ENCODE measurements at regions not wholly inside any gene's neighbourhood (a gene's known extent, or its start where the extent isn't known, plus 50 kb on each side); places are given as distances from the start of the nearest gene placed in this dataset.
A peak's percentile ranks its signal among the peaks of the same experiment; 100 is the strongest.

DNA sequence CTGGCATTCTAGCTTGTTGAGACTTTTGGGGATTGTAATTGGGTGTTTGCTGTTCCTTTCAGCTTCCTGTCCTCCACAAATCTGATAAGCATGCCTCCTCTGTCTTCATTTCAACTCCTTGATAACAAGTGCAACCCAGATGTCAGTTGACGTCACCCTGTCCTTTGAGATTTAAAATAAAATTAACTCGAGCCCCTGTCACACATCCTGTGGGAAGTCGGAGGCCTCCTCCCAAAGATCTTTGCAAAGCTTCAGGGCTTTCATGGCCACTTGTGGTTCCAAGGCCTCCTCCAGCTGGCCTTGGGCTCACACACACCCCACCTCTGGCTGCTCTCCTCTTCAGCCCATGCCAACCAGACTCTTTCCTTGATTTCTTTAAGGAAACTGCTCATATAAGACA lies 69.9 kb upstream of the ITGA6 start:
- H3K36me3 ChIP-seq (ENCODE audit: low read depth): no peaks in the 10 kb centered on the region
- H3K4me1 ChIP-seq (ENCODE audit: low read depth): peaks cover 8% of the 10 kb centered on the region
- H3K4me3 ChIP-seq: no peak overlapping the region
- TF ChIP-seq, protein P1, sequence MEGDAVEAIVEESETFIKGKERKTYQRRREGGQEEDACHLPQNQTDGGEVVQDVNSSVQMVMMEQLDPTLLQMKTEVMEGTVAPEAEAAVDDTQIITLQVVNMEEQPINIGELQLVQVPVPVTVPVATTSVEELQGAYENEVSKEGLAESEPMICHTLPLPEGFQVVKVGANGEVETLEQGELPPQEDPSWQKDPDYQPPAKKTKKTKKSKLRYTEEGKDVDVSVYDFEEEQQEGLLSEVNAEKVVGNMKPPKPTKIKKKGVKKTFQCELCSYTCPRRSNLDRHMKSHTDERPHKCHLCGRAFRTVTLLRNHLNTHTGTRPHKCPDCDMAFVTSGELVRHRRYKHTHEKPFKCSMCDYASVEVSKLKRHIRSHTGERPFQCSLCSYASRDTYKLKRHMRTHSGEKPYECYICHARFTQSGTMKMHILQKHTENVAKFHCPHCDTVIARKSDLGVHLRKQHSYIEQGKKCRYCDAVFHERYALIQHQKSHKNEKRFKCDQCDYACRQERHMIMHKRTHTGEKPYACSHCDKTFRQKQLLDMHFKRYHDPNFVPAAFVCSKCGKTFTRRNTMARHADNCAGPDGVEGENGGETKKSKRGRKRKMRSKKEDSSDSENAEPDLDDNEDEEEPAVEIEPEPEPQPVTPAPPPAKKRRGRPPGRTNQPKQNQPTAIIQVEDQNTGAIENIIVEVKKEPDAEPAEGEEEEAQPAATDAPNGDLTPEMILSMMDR (IDR thresholded peaks at IDR 0.05): no peak
- no peaks in the 10 kb centered on the region for H3K9me3 ChIP-seq
- intact Hi-C loops (cut with DNase I, micrococcal nuclease): no loop called here
- ATAC-seq: no peak
- DNase-seq: no peak

- intact Hi-C loops (cut with DNase I, micrococcal nuclease): no loop called here
- no peaks in the 10 kb centered on the region for H3K36me3 ChIP-seq (ENCODE audit: low read depth)
- H3K4me3 ChIP-seq: no peak overlapping the region
- DNase-seq (peak in 1 of 3 donors; percentile 30), ATAC-seq (peak; percentile 54)
- no peaks in the 10 kb centered on the region for H3K9me3 ChIP-seq
- TF ChIP-seq, protein P1 (IDR thresholded peaks at IDR 0.05): no peak
- H3K4me1 ChIP-seq (ENCODE audit: low read depth): peaks cover 8% of the 10 kb centered on the region
Observed at GRCh38 chr2:172358691-172359556, 68.5 kb upstream of the ITGA6 start.

DNA sequence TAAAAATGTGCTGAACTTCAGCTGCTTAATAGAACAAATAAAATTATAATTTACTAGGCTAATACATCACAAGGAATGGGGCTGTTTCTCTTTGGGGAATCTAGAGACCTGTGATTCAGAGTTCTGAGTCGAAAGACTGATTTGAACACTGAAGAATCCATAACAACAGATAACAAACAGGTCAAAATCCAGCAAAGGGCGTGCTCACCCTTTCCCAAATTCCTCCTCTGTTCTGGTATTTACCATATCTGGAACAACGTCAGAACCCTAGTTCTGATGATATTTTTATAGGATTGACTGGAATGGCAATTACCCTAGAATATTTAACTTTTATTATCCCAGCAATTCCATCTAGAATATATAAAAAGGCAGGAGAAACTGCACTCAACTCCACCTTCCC lies 66.0 kb upstream of the ITGA6 start:
- Histone ChIP-seq H3K4me3 (no peak overlapping the region), H3K4me1 (ENCODE audit: low read depth) (peaks cover 8% of the 10 kb centered on the region), H3K36me3 (ENCODE audit: low read depth) (no peaks in the 10 kb centered on the region), H3K9me3 (no peaks in the 10 kb centered on the region)
- TF ChIP-seq, protein P1 (IDR thresholded peaks at IDR 0.05): no peak
- intact Hi-C loops (cut with DNase I, micrococcal nuclease): no loop called here
- peak; percentile 88 for ATAC-seq
- DNase-seq: peak in 1 of 3 donors; percentile 43

DNA sequence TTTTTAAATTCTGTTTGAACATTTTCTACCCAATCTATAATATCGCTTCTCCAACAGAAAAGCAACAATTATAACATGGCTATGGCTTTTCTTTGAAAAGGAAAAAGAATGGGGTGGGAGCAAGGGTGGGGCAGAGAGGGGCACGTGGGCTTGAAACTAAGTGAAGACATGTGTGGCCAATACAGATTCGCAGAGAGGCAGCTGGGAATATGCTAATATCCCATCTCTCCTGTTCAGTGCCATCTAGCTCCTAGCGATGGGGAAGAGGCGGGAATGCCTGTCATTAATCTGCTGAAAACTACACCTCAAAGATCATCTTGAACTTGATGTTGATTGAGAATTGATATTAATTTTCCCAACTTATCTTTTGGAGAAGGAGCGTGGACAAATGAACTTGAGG lies 65.5 kb upstream of the ITGA6 start:
- peak in 1 of 3 donors; percentile 21 for DNase-seq
- intact Hi-C loops (cut with DNase I, micrococcal nuclease): no loop called here

GRCh38 chr2:172364261-172364660 lies 63.1 kb upstream of the ITGA6 start:
- intact Hi-C loops (cut with DNase I, micrococcal nuclease): no loop called here
- no peak overlapping the region for H3K4me3 ChIP-seq
- no peaks in the 10 kb centered on the region for H3K36me3 ChIP-seq (ENCODE audit: low read depth)
- H3K9me3 ChIP-seq: peaks cover 7% of the 10 kb centered on the region
- TF ChIP-seq, protein P1 (IDR thresholded peaks at IDR 0.05): no peak
- peaks cover 8% of the 10 kb centered on the region for H3K4me1 ChIP-seq (ENCODE audit: low read depth)
- no peak for ATAC-seq
- DNase-seq: no peak

More for the DNA sequence above, 65.5 kb upstream of the ITGA6 start:
- Histone ChIP-seq H3K9me3 (no peaks in the 10 kb centered on the region), H3K4me1 (ENCODE audit: low read depth) (peaks cover 8% of the 10 kb centered on the region), H3K36me3 (ENCODE audit: low read depth) (no peaks in the 10 kb centered on the region), H3K4me3 (no peak overlapping the region)
- TF ChIP-seq, protein P1 (IDR thresholded peaks at IDR 0.05): no peak
- ATAC-seq: peak; percentile 12

All from mucosa of descending colon (tissue), 3 donors.